ENCODE measurements at regions not wholly inside any gene's neighbourhood (a gene's known extent, or its start where the extent isn't known, plus 50 kb on each side); places are given as distances from the start of the nearest gene placed in this dataset.

DNA sequence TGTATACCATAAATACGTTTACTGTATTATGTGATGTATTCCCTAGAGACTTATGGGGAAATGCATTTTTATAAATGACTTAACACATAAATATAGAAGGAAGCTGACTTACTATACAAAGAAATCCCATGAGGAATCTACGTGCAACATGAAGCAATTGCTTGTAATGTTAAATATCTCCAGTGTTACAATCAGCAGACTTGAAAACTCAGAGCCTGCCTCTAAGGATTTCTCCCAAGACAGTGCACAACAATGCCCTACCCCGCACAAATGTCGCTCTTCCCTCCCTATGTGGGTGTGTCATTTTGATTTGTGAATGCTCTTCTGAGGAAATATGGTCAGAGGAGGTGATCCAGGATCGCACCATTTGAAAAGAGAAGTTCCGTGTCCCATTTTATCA is 629.0 kb downstream of the NR2F2 start:
- TF ChIP-seq, protein P1, sequence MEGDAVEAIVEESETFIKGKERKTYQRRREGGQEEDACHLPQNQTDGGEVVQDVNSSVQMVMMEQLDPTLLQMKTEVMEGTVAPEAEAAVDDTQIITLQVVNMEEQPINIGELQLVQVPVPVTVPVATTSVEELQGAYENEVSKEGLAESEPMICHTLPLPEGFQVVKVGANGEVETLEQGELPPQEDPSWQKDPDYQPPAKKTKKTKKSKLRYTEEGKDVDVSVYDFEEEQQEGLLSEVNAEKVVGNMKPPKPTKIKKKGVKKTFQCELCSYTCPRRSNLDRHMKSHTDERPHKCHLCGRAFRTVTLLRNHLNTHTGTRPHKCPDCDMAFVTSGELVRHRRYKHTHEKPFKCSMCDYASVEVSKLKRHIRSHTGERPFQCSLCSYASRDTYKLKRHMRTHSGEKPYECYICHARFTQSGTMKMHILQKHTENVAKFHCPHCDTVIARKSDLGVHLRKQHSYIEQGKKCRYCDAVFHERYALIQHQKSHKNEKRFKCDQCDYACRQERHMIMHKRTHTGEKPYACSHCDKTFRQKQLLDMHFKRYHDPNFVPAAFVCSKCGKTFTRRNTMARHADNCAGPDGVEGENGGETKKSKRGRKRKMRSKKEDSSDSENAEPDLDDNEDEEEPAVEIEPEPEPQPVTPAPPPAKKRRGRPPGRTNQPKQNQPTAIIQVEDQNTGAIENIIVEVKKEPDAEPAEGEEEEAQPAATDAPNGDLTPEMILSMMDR (IDR thresholded peaks at IDR 0.05) = no peak
- TF ChIP-seq POLR2A (IDR thresholded peaks at IDR 0.05) = no peak

Measured in heart left ventricle (tissue), 13 donors.